ENCODE measurements at regions not wholly inside any gene's neighbourhood (a gene's known extent, or its start where the extent isn't known, plus 50 kb on each side); places are given as distances from the start of the nearest gene placed in this dataset.

DNA sequence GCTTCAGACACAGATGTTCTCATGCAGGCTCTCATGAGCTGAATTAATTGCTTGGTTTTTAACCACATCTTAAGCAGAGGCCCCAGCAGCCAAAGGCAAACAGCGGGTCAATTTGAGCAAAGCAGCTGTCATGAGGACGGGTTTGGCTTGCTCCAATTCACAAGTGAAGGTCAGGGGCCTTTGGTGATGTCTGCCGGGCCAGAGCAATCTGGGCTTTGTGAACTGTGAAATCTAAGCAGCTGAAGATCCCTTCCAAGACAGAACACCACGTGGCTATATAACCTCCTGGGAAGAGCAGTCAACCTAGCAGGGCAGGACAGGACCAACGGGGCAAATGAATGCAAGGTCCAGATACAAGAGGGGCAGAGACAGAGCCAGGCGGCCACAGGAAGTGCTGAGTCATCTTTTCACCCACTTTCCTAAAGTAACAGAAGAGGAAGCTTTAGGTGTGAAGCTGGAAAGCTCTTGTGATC lies 187.3 kb upstream of the B3GAT1 start (continued):
- TF ChIP-seq, protein P1, sequence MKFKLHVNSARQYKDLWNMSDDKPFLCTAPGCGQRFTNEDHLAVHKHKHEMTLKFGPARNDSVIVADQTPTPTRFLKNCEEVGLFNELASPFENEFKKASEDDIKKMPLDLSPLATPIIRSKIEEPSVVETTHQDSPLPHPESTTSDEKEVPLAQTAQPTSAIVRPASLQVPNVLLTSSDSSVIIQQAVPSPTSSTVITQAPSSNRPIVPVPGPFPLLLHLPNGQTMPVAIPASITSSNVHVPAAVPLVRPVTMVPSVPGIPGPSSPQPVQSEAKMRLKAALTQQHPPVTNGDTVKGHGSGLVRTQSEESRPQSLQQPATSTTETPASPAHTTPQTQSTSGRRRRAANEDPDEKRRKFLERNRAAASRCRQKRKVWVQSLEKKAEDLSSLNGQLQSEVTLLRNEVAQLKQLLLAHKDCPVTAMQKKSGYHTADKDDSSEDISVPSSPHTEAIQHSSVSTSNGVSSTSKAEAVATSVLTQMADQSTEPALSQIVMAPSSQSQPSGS (CRISPR knock-in tag; IDR thresholded peaks at IDR 0.05): no peak
- TF ChIP-seq HOXB6 (CRISPR knock-in tag; IDR thresholded peaks at IDR 0.05; ENCODE audit: borderline replicate concordance): no peak
- peak; percentile 80; the same call in 1 of the 2 replicates for TF ChIP-seq BACH1 (tag; IDR thresholded peaks at IDR 0.05)
- TF ChIP-seq, protein P2, sequence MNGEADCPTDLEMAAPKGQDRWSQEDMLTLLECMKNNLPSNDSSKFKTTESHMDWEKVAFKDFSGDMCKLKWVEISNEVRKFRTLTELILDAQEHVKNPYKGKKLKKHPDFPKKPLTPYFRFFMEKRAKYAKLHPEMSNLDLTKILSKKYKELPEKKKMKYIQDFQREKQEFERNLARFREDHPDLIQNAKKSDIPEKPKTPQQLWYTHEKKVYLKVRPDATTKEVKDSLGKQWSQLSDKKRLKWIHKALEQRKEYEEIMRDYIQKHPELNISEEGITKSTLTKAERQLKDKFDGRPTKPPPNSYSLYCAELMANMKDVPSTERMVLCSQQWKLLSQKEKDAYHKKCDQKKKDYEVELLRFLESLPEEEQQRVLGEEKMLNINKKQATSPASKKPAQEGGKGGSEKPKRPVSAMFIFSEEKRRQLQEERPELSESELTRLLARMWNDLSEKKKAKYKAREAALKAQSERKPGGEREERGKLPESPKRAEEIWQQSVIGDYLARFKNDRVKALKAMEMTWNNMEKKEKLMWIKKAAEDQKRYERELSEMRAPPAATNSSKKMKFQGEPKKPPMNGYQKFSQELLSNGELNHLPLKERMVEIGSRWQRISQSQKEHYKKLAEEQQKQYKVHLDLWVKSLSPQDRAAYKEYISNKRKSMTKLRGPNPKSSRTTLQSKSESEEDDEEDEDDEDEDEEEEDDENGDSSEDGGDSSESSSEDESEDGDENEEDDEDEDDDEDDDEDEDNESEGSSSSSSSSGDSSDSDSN (IDR thresholded peaks at IDR 0.05; ENCODE audit: borderline replicate concordance in 1 of 2, low read depth in 2 of 2, low read length in 2 of 2): no peak
- TF ChIP-seq C11orf30 (IDR thresholded peaks at IDR 0.05; ENCODE audit: low read depth): peak; percentile 96
- TF ChIP-seq NR1H2 (CRISPR knock-in tag; IDR thresholded peaks at IDR 0.05): no peak
- TF ChIP-seq, protein P3, sequence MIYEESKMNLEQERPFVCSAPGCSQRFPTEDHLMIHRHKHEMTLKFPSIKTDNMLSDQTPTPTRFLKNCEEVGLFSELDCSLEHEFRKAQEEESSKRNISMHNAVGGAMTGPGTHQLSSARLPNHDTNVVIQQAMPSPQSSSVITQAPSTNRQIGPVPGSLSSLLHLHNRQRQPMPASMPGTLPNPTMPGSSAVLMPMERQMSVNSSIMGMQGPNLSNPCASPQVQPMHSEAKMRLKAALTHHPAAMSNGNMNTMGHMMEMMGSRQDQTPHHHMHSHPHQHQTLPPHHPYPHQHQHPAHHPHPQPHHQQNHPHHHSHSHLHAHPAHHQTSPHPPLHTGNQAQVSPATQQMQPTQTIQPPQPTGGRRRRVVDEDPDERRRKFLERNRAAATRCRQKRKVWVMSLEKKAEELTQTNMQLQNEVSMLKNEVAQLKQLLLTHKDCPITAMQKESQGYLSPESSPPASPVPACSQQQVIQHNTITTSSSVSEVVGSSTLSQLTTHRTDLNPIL (CRISPR knock-in tag; IDR thresholded peaks at IDR 0.05): no peak
- TF ChIP-seq GABPB1 (CRISPR knock-in tag; IDR thresholded peaks at IDR 0.05): no peak
- no peak for TF ChIP-seq FOSL1 (tag; conservative IDR thresholded peaks at IDR 0.05)
- no peak for TF ChIP-seq NCOR1 (IDR thresholded peaks at IDR 0.05)
- no peak for TF ChIP-seq SUPT5H (IDR thresholded peaks at IDR 0.05)
- TF ChIP-seq NFATC3 (IDR thresholded peaks at IDR 0.05): no peak
- TF ChIP-seq ZNF707 (CRISPR knock-in tag; conservative IDR thresholded peaks at IDR 0.05): no peak
- TF ChIP-seq KDM1A (IDR thresholded peaks at IDR 0.05): no peak
- TF ChIP-seq, protein P4, sequence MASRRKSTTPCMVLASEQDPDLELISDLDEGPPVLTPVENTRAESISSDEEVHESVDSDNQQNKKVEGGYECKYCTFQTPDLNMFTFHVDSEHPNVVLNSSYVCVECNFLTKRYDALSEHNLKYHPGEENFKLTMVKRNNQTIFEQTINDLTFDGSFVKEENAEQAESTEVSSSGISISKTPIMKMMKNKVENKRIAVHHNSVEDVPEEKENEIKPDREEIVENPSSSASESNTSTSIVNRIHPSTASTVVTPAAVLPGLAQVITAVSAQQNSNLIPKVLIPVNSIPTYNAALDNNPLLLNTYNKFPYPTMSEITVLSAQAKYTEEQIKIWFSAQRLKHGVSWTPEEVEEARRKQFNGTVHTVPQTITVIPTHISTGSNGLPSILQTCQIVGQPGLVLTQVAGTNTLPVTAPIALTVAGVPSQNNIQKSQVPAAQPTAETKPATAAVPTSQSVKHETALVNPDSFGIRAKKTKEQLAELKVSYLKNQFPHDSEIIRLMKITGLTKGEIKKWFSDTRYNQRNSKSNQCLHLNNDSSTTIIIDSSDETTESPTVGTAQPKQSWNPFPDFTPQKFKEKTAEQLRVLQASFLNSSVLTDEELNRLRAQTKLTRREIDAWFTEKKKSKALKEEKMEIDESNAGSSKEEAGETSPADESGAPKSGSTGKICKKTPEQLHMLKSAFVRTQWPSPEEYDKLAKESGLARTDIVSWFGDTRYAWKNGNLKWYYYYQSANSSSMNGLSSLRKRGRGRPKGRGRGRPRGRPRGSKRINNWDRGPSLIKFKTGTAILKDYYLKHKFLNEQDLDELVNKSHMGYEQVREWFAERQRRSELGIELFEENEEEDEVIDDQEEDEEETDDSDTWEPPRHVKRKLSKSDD (conservative IDR thresholded peaks at IDR 0.05; ENCODE audit: low read length): no peak
- TF ChIP-seq POLR2AphosphoS5 (IDR thresholded peaks at IDR 0.05; ENCODE audit: control insufficient read depth, insufficient read depth, low read depth, low read length): no peak
- TF ChIP-seq HCFC1 (IDR thresholded peaks at IDR 0.05; ENCODE audit: low read depth, low read length): no peak
- no peak for TF ChIP-seq ZNF76 (CRISPR knock-in tag; IDR thresholded peaks at IDR 0.05; ENCODE audit: borderline replicate concordance)
- TF ChIP-seq ZNF316 (IDR thresholded peaks at IDR 0.05): peak; percentile 97
- TF ChIP-seq MTA3 (IDR thresholded peaks at IDR 0.05; ENCODE audit: borderline replicate concordance): no peak
- TF ChIP-seq HDAC3 (IDR thresholded peaks at IDR 0.05; ENCODE audit: borderline replicate concordance, partially characterized antibody): no peak
- peak; percentile 97 for TF ChIP-seq MAFK (IDR thresholded peaks at IDR 0.05; ENCODE audit: low read length)
- TF ChIP-seq PHB (CRISPR knock-in tag; IDR thresholded peaks at IDR 0.05): no peak
- TF ChIP-seq MAFG (tag; conservative IDR thresholded peaks at IDR 0.05): peak; percentile 97
- peak; percentile 97 for TF ChIP-seq MAFF (IDR thresholded peaks at IDR 0.05; ENCODE audit: low read length)
